Activated B cell treated with CpG ODN at 0.5 μM for 24 hours (primary cell): ENCODE measurements at regions not wholly inside any gene's neighbourhood (a gene's known extent, or its start where the extent isn't known, plus 50 kb on each side); places are given as distances from the start of the nearest gene placed in this dataset.

Source experiments
- ATAC-seq: fragments of 200-7000 bp; cut with Tn5 transposase; one replicate; pipeline ENCODE4 v1.10.0; 2021; ENCODE audit warnings: low read depth, mild to moderate bottlenecking, moderate library complexity
- CTCF ChIA-PET: fragments of 350-600 bp; sonication (Branson Sonifier 250); formaldehyde crosslinking; loops from one replicate; lab custom pipeline; 2021; ENCODE audit warnings: antibody characterized with exemption; lab: Charles Lee
- POLR2A ChIA-PET: fragments of 350-600 bp; sonication (Branson Sonifier 250); formaldehyde crosslinking; loops from one replicate; lab custom pipeline; 2021; ENCODE audit warnings: antibody characterized with exemption; lab: Charles Lee
- DNase-seq: peaks from one replicate; pipeline ENCODE4 v3.0.0; 2022
- H3K27ac Mint-ChIP-seq: one replicate; pipeline ENCODE4 v1.8.0; 2020; ENCODE audit warnings: mixed read lengths
- H3K27me3 Mint-ChIP-seq: one replicate; pipeline ENCODE4 v1.8.0; 2021; ENCODE audit warnings: mixed read lengths
- H3K36me3 Mint-ChIP-seq: one replicate; pipeline ENCODE4 v1.8.0; 2021; ENCODE audit warnings: low read depth, mixed read lengths
- H3K4me1 Mint-ChIP-seq: one replicate; pipeline ENCODE4 v1.8.0; 2021; ENCODE audit warnings: mixed read lengths
- H3K4me3 Mint-ChIP-seq: one replicate; pipeline ENCODE4 v1.8.0; 2020; ENCODE audit warnings: mild to moderate bottlenecking, mixed read lengths
- H3K9me3 Mint-ChIP-seq: one replicate; pipeline ENCODE4 v1.8.0; 2020; ENCODE audit warnings: mixed read lengths
- intact Hi-C: fragments of 100-400 bp; cut with micrococcal nuclease; formaldehyde crosslinking; loops from one replicate; pipeline ENCODE4 v1.15.1; 2024
- TF ChIP-seq, protein P1 (sequence below): fragments of 200-600 bp; IDR thresholded peaks from one replicate; pipeline ENCODE4 v1.8.0; 2022; ENCODE audit warnings: antibody characterized with exemption, mild to moderate bottlenecking

DNA sequence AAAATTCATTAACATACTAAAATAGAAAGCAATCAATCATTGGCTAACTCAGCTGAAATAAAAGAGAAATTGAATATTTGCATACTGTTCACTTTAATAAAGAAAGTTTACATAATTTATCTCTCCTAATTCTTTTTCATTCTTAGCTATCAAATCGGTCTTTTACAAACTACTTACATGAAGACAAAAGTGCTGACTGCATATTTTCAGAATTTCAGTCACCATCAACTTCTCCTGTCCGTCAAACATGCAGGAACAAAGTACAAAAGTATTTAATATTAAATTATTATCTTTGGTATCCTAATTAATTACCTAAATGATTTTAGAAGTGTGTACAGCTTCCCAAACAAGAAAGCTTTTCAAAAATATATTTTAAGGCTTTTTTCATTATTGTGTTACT lies 248.4 kb downstream of the CYLC2 start:
- peaks cover 2% of the 10 kb centered on the region for H3K9me3 Mint-ChIP-seq
- no peaks in the 10 kb centered on the region for H3K4me1 Mint-ChIP-seq
- POLR2A ChIA-PET: no interaction called here
- H3K27me3 Mint-ChIP-seq: no peaks in the 10 kb centered on the region
- ATAC-seq (no peak), DNase-seq (no peak)
- TF ChIP-seq, protein P1, sequence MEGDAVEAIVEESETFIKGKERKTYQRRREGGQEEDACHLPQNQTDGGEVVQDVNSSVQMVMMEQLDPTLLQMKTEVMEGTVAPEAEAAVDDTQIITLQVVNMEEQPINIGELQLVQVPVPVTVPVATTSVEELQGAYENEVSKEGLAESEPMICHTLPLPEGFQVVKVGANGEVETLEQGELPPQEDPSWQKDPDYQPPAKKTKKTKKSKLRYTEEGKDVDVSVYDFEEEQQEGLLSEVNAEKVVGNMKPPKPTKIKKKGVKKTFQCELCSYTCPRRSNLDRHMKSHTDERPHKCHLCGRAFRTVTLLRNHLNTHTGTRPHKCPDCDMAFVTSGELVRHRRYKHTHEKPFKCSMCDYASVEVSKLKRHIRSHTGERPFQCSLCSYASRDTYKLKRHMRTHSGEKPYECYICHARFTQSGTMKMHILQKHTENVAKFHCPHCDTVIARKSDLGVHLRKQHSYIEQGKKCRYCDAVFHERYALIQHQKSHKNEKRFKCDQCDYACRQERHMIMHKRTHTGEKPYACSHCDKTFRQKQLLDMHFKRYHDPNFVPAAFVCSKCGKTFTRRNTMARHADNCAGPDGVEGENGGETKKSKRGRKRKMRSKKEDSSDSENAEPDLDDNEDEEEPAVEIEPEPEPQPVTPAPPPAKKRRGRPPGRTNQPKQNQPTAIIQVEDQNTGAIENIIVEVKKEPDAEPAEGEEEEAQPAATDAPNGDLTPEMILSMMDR: no peak
- H3K4me3 Mint-ChIP-seq: no peak overlapping the region
- CTCF ChIA-PET: no interaction called here
- H3K27ac Mint-ChIP-seq: no peak overlapping the region
- intact Hi-C loops: no loop called here
- H3K36me3 Mint-ChIP-seq: no peaks in the 10 kb centered on the region

DNA sequence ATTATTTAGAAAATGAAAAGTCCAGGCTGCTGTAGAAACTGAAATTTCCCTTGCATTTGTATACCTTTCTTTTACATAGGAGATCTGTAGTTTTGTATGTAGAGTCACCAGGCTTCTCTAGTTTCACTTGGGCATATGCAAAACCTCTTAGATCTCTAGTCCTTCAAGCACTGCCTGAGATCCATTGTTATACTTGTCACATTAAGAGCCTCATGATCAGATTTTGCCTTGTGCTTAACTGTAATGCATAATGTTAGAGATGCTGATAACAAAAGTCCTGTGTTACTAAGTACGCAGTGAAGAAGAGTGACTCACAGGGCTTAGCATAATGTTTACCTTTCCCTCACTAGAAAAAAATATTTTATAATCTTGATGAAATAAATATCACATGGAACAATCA lies 250.2 kb downstream of the CYLC2 start:
- intact Hi-C loops: no loop called here
- CTCF ChIA-PET: no interaction called here
- no peak for DNase-seq
- peaks cover 2% of the 10 kb centered on the region for H3K9me3 Mint-ChIP-seq
- POLR2A ChIA-PET: no interaction called here
- H3K36me3 Mint-ChIP-seq: no peaks in the 10 kb centered on the region
- H3K4me3 Mint-ChIP-seq: no peak overlapping the region
- TF ChIP-seq, protein P1: no peak
- H3K27me3 Mint-ChIP-seq: no peaks in the 10 kb centered on the region
- no peak overlapping the region for H3K27ac Mint-ChIP-seq
- no peaks in the 10 kb centered on the region for H3K4me1 Mint-ChIP-seq
- no peak for ATAC-seq

DNA sequence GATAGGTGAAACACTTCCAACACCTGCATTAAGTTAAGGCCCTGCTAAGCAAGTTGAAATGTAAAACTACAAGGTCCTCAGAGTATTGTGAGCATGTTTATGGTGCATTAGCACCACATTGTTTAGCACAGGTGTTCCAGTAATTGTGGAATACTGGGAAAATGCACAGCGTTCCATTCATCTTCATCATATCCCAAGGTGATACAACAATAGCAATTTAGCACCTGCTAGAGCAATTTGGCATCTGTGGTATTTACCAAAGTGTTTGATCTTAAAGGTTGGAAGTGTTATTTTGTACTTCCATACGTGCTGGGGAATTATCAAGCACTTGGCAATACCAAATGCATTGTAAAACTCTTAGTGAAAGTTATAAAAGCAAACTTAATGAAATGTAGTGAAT lies 266.8 kb downstream of the CYLC2 start:
- TF ChIP-seq, protein P1: no peak
- POLR2A ChIA-PET: no interaction called here
- Mint-ChIP-seq H3K9me3 (peaks cover 2% of the 10 kb centered on the region), H3K27ac (no peak overlapping the region), H3K36me3 (no peaks in the 10 kb centered on the region), H3K27me3 (no peaks in the 10 kb centered on the region), H3K4me3 (no peak overlapping the region), H3K4me1 (no peaks in the 10 kb centered on the region)
- CTCF ChIA-PET: no interaction called here
- intact Hi-C loops: no loop called here
- no peak for ATAC-seq
- no peak for DNase-seq

DNA sequence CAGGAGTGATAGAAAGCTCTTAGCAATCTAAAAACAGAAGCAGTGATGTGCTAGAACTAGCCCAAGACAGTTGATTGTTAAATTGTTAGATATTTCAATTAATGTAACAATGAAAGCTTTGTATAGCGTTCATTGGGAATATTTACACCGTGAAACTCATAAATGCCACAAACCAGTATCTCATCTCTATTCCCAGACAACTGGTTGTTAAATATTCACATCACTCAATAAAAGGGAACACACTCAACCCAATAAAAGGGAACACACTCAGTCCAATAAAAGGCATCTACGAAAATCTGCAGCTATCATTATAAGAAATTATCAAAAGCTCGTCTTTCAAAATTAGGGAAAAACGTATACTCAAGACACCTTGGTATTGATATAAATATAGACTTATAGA lies 270.9 kb downstream of the CYLC2 start:
- ChIA-PET CTCF (no interaction called here), POLR2A (no interaction called here)
- Mint-ChIP-seq H3K4me1 (no peaks in the 10 kb centered on the region), H3K36me3 (no peaks in the 10 kb centered on the region), H3K4me3 (no peak overlapping the region), H3K9me3 (peaks cover 2% of the 10 kb centered on the region), H3K27ac (no peak overlapping the region), H3K27me3 (no peaks in the 10 kb centered on the region)
- TF ChIP-seq, protein P1: no peak
- ATAC-seq (no peak), DNase-seq (no peak)
- intact Hi-C loops: no loop called here

DNA sequence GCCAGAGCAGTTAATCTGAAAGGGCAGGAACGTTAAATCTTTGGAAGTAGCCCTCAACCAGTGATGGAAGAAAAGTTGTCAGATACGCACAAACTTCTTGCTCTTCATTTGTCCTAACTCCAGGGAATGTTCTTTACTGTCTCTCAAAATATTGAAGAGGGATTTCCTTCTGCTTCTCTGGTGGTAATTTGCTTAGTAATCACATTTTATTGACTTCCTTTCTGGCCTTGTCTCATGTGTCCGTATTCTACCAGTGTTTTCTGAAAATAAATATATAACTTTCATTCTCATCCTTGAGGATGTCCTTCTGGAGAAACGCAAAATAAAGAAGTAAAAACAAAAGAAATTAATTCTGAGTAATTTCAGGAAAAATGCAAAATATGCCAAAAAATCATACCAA lies 282.1 kb downstream of the CYLC2 start:
- no peaks in the 10 kb centered on the region for H3K36me3 Mint-ChIP-seq
- CTCF ChIA-PET: no interaction called here
- H3K27me3 Mint-ChIP-seq: no peaks in the 10 kb centered on the region
- H3K27ac Mint-ChIP-seq: no peak overlapping the region
- intact Hi-C loops: no loop called here
- POLR2A ChIA-PET: no interaction called here
- H3K9me3 Mint-ChIP-seq: peaks cover 9% of the 10 kb centered on the region
- DNase-seq (no peak), ATAC-seq (no peak)
- TF ChIP-seq, protein P1: no peak
- no peaks in the 10 kb centered on the region for H3K4me1 Mint-ChIP-seq
- no peak overlapping the region for H3K4me3 Mint-ChIP-seq
